Left ventricle myocardium superior (tissue), 1 donor: ENCODE measurements at regions not wholly inside any gene's neighbourhood (a gene's known extent, or its start where the extent isn't known, plus 50 kb on each side); places are given as distances from the start of the nearest gene placed in this dataset.
"Not testable (repeated sequence)": the region's sequence is repeated elsewhere in the genome, so short reads cannot be mapped to it uniquely, and the experiment has no call there.

ENCODE experiments used
- ATAC-seq: fragments of 200-7000 bp; cut with Tn5 transposase; one replicate; pipeline ENCODE4 v1.9.1; 2020; ENCODE audit warnings: mild to moderate bottlenecking, moderate library complexity
- DNase-seq: peaks from one replicate; pipeline ENCODE4 v3.0.0-alpha.2; 2020
- intact Hi-C: fragments of 100-400 bp; cut with micrococcal nuclease; formaldehyde crosslinking; loops from one replicate; pipeline ENCODE4 v1.11.0; 2022
- donor health status: DM: no; HTN: yes; CAD: no; lungs with severe emphysema.

DNA sequence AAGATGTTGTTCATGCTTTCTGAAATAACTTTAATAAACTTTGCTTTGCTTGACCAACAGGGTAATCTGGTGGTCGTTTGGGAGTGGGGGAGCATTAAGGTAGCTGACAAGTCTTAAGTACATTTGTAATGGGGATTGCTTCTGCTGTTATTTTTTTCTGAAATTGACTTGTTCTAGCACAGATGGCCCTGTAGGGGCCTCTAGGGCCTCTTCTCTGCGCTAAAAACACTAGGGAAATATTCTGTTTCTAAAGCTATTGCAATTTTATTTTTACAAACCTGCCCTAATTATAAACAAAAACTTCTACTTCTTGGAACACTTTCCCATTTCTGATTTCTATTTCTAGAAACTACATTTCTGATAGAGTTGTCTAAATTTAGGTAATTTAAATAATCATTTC lies 191.3 kb upstream of the KCNJ3 start:
- DNase-seq (no peak), ATAC-seq (no peak)
- intact Hi-C loops = no loop called here

DNA sequence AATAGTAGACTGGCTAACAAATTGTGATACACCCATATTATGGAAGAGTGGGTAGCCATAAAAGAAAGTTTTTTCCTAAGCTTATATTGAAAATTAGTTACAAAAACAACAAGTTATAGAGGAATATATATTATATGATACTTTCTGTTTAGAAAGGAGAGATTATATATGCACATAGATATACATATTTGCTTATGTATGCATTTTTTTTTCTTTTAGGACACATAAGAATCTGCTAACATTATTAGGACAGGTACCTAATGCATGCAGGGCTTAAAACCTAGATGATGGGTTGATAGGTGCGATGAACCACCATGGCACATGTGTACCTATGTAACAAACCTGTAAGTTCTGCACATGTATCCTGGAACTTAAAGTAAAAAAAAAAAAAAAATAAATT lies 179.6 kb upstream of the KCNJ3 start:
- no peak for ATAC-seq
- intact Hi-C loops = no loop called here
- no peak for DNase-seq

DNA sequence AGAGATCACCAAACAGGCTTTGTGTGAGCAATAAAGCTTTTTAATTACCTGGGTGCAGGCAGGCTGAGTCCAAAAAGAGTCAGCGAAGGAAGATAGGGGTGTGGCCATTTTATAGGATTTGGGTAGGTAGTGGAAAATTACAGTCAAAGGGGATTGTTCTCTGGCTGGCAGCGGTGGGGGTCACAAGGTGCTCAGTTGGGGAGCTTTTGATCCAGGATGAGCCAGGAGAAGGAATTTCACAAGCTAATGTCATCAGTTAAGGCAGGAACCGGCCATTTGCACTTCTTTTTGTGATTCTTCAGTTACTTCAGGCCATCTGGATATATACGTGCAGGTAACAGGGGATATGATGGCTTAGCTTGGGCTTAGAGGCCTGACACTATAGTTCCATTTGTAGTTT lies 177.5 kb upstream of the KCNJ3 start:
- intact Hi-C loops, ATAC-seq, DNase-seq: not testable (repeated sequence)

DNA sequence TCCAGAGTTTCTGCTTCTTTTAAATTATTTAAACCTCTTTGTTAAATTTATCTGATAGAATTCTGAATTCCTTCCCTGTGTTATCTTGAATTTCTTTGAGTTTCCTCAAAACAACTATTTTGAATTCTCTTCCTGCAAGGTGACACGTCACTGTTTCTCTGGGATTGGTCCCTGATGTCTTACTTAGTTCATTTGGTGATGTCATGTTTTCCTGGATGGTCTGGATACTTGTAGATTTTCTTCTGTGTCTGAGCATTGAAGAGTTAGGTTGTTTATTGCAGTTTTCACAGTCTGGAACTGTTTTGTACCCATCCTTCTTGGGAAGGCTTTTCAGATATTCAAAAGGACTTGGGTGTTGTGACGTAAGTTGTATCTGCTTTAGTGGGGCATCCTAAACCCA lies 172.3 kb upstream of the KCNJ3 start:
- no peak for DNase-seq
- intact Hi-C loops = no loop called here
- ATAC-seq = no peak

DNA sequence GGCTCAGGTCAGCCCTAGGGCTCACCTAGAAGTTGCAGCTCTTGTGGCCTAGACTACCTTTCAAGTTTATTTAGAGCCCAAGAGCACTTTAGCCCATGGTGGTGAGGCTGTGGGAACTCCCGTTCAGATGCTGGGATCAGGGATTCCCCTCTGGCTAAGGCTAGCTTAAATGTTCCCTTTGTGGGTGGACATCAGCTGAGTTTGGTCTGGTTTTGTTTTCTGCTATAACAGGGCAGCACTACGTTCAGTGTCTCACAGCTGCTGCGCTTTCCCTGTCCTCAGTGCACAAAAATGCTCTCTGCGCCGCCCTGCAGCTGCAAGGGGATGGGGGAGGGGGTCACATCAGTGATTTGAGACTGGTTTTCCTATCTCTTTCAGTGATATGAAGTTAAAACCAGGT lies 170.5 kb upstream of the KCNJ3 start:
- intact Hi-C loops = no loop called here
- ATAC-seq (no peak), DNase-seq (no peak)

DNA sequence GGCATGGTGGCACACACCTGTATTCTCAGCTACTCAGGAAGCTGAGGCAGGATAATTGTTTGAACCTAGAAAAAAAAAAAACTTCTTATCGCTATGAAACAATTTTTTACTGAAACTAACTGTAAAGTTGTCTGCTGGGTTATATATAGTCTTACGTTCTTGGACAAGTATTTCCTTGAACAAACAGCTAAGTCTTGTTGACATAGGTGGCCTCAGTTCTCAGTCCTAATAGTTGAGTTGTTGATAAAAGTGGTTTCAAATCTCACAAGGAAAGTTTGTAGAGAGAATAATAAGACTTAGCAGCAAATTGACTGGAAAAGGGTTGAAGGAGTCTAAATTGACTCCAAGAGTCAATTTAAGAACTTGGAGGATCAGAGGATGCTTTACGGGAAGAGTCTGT lies 166.5 kb upstream of the KCNJ3 start:
- intact Hi-C loops = no loop called here
- DNase-seq (no peak), ATAC-seq (no peak)

DNA sequence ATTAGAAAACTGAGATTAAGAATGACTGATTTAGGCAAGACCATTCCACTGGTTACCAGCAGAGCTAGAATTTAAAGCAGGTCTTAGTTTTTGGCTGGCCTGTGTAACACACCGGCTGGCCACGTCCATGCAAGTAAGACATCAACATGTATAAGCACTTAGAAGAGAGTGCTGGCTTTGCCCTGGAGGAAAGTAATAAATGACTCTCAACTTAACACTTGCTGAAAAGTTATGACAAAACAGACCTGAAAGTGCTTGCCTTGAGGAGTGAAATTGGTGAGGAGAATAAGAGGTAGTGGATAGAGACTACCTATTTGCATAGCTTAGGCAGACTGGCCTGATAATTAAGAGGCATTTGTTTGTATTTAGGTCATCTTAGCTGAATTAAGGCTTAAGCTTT lies 165.7 kb upstream of the KCNJ3 start:
- DNase-seq (no peak), ATAC-seq (no peak)
- intact Hi-C loops = no loop called here

DNA sequence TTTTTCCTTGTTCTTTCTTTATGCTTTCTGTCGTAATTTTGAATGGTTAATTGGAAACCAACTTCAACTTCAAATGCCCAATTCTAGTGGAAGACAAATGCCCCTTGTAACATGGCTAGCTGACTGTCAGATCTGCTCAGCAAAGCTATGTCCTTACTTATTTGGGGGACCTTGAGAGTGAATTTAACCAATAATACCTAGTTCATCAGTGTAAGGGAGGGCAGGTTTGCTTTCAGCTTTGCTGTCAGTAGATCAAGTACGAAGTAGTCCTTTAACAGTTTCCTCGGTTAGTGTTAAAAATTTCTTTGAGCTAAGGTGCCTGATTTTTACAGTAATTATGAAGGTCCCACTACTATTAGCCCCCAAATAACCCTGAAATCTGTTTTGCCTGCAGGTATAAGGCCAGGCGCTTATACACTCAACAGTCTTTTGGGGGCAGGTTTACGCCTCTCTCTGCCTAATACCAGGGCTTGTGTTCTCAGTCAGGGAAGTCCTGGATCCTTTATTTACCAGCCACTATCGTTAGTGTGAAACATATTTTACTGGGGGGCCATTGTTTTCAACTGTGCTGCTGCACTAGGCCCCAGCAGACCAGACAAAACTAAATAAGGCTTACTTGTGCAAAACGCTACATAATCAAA lies 165.1 kb upstream of the KCNJ3 start:
- intact Hi-C loops = no loop called here
- no peak for ATAC-seq
- no peak for DNase-seq

DNA sequence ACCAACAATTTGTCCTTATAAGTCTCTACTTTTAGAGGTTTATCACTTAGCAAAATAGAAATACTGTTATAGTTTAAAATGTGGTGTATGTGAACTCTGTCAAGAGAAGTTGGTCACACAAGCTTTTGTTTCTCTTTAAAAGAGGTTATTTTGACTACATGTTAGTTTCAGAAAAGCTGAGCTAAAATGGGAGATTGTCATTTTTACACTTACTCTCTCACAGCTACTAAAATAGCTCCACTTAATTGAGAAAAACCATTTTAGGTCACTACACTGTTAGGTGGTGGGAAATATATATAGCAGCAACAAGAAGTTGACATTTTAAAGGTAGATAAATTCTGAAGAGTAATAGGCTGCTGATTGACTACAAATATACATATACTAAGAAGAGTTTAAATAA lies 161.5 kb upstream of the KCNJ3 start:
- ATAC-seq = no peak
- DNase-seq = no peak
- intact Hi-C loops = no loop called here

DNA sequence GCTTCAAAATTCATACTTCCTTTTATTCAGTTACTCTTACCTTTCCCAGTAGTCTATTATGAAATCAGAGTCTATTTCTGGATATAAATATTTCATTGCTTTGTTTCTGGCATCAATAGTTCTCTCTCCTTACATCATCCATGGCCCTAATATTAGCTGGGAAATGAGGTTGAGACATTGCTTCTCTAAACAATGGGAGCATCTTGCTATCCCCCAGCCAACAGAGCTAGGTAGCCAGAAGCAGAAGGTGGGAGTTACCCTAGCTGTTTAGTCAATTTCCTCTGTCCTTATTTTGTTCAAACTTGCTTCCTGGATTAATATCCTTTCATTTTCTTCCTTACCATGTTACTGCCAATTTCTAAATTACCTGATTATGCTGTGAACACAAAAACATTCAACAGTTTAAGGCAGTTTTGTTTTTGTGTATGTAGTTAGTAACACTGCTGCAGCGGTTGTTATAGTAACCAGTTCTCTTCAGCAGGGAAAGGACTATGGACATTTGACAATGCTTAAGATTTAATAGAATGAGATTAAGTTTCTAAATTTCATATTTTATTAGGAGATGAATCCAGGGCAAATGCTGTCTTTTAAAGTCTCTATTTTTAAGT lies 160.5 kb upstream of the KCNJ3 start:
- DNase-seq (no peak), ATAC-seq (peak; percentile 70)
- intact Hi-C loops = no loop called here

DNA sequence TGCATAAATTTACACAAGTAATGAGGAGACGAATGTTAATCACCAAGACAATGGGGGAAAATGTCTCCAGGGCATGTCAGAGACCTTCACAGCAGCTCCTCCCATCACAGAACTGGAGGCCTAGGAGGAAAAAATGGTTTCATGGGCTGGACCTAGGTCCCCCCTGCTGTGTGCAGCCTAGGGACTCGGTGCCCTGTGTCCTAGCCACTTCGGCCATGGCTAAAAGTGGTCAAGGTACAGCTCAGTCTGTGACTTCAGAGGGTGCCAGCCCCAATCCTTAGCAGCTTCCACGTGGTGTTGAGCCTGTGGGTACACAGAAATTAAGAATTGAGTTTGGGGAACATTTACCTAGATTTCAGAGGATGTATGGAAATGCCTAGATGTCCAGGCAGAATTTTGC lies 152.2 kb upstream of the KCNJ3 start:
- DNase-seq (no peak), ATAC-seq (no peak)
- intact Hi-C loops = no loop called here

DNA sequence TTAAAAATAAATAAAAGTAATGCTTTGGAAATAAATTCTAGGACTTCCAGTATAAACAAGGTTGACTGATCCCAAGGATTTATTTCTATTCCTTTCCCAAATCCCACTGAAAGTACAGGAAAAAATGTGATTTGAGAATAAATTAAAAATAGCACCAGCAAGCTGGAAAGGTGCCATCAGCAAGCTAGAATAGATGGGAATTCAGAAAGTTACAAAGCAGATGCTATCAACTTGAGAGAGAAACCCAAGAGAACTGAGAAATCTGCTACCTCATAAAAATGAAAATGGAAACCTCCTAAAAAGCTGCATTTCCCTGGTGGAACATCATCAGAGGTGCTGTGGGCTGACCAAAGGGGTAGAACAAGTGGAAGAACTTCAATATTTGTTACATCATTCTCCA lies 148.6 kb upstream of the KCNJ3 start:
- ATAC-seq = no peak
- DNase-seq = no peak
- intact Hi-C loops = no loop called here

DNA sequence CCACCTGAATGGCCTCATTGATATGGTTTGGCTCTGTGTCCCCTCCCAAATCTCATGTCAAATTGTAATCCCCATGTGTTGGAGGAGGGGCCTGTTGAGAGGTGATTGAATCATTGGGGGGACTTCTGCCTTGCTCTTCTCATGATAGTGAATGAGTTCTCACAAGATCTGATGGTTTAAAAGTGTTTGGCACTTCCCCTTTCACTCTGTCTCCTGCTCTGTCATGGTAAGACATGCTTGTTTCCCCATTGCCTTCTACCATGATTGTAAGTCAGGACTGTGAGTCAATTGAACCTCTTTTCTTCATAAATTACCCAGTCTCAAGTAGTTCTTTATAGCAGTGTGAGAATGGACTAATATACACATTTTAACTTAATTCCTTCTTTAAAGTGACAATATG lies 146.8 kb upstream of the KCNJ3 start:
- ATAC-seq (no peak), DNase-seq (no peak)
- intact Hi-C loops = no loop called here

DNA sequence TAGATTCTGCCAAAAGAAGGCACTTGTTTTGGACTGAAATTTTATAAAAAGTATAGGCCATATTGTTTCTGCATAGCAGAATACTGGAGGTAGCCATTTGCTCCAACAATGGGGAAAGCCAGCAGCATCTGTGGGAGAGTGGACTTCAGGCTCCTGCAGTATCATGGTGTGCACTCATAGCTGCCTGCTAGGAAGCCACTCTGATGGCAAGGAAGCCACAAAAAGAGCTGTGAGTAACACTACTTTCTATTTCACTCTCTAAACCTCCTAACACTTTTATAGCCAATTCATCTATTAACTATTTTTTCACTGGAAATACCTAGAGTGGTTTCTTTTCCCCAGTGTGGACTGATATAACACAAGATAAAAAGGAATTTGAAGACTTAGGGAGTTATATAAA lies 144.4 kb upstream of the KCNJ3 start:
- ATAC-seq (no peak), DNase-seq (no peak)
- intact Hi-C loops = no loop called here

DNA sequence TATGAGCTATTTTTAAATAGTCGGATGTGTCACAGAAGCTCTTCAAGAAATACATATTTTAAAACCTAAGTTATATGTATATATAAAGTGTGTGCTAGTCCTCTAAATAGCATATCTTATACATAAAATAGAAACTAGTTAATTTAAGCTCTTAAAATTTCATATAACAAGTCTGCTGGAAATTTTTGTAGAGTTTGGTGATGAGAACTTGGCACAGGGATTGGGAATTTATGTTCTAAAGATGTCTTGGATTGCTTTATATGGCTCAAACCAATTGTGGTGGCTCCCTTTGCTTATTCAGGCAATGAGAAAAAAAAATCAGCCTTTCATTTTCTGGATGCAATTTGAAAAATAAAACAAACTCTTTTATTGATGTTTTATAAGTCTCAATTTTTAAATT lies 142.8 kb upstream of the KCNJ3 start:
- ATAC-seq (no peak), DNase-seq (no peak)
- intact Hi-C loops = no loop called here

DNA sequence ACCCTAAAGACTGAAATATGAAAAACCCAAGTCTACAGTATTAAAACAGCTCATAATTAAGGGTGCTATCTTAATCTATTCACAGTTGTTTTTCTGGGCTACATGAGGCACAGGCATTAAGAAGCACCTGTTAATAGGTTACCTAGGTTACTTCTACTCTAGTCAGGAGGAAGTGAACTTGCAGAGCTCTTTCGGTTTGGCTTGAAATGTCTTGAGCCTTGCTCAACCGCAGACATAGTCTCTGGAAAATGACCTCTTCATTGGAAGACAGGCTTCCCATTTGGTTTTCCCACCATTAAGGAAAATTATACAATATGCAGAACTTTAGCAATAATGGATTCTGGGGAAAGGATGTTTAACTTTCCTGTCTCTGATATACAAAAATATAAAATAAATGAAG lies 142.3 kb upstream of the KCNJ3 start:
- intact Hi-C loops = no loop called here
- no peak for DNase-seq

DNA sequence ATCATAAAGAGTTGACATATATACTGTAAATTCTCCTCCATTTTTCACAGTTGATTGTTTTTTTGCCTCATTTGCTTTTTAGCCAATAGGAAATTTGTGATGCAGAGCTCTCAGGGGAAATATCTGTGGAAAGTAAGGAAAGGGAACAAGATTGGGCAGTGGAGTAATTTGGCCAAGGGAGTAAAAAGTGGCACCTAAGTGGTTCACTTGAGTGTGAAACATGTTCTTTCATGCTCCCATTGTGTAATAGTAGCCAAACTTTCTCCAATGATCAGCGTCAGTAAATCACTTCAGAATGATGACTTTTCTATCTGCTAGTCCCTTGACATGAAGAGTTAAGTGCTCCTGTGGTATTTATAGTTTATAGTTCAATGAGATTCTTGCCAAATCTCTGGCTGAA lies 141.9 kb upstream of the KCNJ3 start:
- DNase-seq (no peak), ATAC-seq (no peak)
- intact Hi-C loops = no loop called here

More for the DNA sequence above, 142.3 kb upstream of the KCNJ3 start:
- no peak for ATAC-seq

DNA sequence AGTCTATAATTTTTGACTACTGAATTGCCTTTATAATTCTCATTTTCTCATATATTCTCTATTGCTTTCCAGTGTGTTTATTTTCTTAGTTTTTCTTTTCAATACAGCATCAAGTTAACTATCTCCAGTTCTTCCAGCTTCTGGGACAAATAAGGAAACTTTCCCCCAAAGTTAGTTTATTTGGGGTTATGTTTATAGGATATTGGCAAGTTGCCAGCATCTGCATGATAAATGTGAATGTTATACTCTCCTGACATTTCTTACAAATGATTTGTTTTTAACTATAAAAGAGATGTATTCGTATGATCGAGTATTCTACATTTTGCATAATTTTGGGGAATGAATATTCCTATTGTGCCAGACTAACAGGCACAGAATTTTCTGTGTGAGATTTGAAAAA lies 140.6 kb upstream of the KCNJ3 start:
- no peak for DNase-seq
- intact Hi-C loops = no loop called here
- no peak for ATAC-seq

DNA sequence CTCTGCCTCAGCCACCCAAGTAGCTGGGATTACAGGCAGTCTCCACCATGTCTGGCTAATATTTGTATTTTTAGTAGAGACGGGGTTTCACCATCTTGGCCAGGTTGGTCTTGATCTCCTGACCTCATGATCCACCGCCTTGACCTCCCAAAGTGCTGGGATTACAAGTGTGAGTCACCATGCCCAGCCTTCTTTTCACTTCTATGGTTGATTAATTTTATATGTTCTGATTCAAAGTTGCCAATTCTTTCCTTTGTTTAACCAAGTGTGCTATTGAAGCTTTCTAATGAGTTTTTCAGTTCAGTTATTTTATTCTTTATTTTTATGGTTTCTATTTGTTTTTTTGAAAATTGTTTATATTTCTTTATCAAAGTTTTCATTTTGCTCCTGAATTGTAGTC lies 133.1 kb upstream of the KCNJ3 start:
- intact Hi-C loops = no loop called here
- ATAC-seq (no peak), DNase-seq (no peak)

DNA sequence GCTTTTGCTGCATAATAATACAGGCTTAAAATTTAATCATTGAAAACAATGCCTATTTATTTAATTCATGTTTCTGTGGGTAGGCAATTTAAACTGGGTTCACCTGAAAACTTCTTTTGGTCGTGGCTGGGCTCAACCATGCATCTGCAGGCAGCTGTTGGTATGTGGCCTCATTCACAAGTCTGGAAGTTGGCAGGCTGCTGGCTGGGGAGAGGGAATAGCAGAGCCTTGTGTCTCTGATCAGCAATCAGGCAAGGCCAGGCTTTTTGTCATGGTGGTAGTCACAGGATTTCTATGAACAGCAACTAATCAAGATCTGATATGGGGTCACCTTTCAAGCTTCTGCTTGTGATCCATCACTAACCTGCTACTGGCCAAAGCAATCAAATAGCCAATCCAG lies 130.1 kb upstream of the KCNJ3 start:
- no peak for ATAC-seq
- no peak for DNase-seq
- intact Hi-C loops = no loop called here

DNA sequence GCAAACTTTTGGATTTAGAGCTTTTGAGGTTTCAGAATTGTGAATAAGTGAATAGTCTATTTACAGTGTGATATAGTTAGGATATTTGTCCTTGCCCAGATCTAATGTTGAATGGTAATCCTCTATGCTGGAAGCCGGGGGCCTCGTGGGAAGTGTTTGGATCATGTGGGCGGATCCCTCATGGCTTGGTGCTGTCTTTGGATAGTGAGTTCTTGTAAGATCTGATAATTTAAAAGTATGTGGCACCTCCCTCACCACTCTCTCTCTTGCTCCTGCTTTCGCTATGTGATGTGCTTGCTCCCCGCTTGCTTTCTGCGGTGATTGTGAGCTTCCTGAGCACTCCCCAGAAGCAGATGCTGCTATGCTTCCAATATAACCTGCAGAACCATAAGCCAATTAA lies 128.0 kb upstream of the KCNJ3 start:
- ATAC-seq (no peak), DNase-seq (no peak)
- intact Hi-C loops = no loop called here

DNA sequence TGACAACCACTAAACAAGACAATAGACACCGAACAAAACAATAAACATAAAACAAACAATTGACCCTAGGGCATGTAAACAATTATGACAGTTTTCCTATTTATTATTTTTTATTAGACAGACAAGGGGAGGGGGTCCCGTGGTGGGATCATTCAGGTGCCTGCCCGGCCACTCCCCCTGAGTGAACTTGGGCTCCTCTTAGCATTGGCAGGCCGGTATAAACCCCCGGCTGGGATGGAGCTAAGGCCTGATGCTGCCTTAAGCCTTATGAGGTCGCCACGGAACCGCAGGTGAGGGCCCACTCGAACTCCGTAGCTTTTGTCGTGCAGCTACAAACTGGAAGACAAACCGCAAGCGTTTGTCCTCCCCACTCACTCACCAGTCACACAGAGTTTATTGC lies 121.8 kb upstream of the KCNJ3 start:
- ATAC-seq, intact Hi-C loops: not testable (repeated sequence)

More for the DNA sequence above, 121.8 kb upstream of the KCNJ3 start:
- not testable (repeated sequence) for DNase-seq
